ENCODE measurements at regions not wholly inside any gene's neighbourhood (a gene's known extent, or its start where the extent isn't known, plus 50 kb on each side); places are given as distances from the start of the nearest gene placed in this dataset.

DNA sequence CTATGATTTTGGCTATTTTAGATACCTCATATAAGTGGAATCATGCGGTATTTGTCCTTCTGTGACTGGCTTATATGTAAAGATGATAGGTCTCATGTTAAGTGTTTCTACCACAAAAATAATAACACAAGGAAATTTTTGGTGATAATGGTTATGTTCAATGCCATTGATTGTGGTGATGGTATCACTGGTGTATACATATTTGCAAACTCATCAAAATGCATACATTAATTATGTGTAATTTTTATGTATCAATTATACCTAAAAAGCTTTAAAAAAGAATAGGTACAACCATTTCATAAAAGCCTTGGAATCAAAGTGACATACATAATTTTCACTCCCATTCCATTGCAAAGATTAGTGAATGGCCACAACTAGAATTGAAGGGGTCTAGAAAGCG is 178.3 kb upstream of the FMR1 start (continued):
- TF ChIP-seq CEBPB (IDR thresholded peaks at IDR 0.05; ENCODE audit: low read depth) (no peak), RAD21 (IDR thresholded peaks at IDR 0.05; ENCODE audit: low read depth) (no peak), YY1 (IDR thresholded peaks at IDR 0.05; ENCODE audit: extremely low read depth, insufficient replicate concordance, low read depth, low read length) (no peak)
- TF ChIP-seq, protein P1, sequence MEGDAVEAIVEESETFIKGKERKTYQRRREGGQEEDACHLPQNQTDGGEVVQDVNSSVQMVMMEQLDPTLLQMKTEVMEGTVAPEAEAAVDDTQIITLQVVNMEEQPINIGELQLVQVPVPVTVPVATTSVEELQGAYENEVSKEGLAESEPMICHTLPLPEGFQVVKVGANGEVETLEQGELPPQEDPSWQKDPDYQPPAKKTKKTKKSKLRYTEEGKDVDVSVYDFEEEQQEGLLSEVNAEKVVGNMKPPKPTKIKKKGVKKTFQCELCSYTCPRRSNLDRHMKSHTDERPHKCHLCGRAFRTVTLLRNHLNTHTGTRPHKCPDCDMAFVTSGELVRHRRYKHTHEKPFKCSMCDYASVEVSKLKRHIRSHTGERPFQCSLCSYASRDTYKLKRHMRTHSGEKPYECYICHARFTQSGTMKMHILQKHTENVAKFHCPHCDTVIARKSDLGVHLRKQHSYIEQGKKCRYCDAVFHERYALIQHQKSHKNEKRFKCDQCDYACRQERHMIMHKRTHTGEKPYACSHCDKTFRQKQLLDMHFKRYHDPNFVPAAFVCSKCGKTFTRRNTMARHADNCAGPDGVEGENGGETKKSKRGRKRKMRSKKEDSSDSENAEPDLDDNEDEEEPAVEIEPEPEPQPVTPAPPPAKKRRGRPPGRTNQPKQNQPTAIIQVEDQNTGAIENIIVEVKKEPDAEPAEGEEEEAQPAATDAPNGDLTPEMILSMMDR (IDR thresholded peaks at IDR 0.05 in 2 of 3, conservative IDR thresholded peaks at IDR 0.05 in 1 of 3; ENCODE audit: borderline replicate concordance in 1 of 3, insufficient read depth in 1 of 3, low read depth in 2 of 3, low read length in 2 of 3): no peak

DNA sequence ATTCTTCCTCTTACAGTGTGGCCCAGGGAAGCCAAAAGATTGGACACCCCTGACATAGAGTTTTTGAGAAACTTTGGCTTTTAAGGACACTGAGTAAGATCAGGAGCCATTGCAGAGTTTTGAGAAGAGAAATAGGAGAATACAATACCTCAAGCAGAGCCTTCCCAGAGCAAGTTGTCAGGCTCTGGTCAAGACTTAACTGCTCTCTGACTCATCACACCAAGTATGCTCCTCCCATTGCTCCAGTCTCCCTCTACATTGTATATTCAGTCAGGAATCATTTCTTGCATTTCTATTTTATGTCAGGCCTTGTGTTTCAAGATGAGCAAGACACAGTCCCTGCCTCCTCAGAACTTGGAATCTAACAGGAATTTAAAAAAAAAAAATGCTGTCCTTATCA is 176.4 kb upstream of the FMR1 start:
- ATAC-seq (no peak), DNase-seq (ENCODE audit: low read depth, low spot score) (no peak)
- no peaks in the 10 kb centered on the region for H3K9me2 ChIP-seq (ENCODE audit: insufficient read depth)
- H3K4me1 ChIP-seq (ENCODE audit: control insufficient read depth in 1 of 2, insufficient read depth in 2 of 2, low read length in 2 of 2): no peaks in the 10 kb centered on the region
- RAD21 ChIA-PET (ENCODE audit: low non-redundant PET in 1 of 2, low total read pairs in 2 of 2, uncharacterized antibody in 2 of 2, unreplicated experiment in 2 of 2): no interaction called here
- H3K36me3 ChIP-seq (ENCODE audit: control insufficient read depth in 1 of 2, insufficient read depth in 2 of 2, low read length in 2 of 2): no peaks in the 10 kb centered on the region
- H3K79me2 ChIP-seq (ENCODE audit: insufficient read depth, low read length): no peaks in the 10 kb centered on the region
- POLR2A ChIA-PET: no interaction called here
- intact Hi-C loops (cut with micrococcal nuclease): no loop called here
- CTCF ChIA-PET: no interaction called here
- H3K27ac ChIP-seq (ENCODE audit: low read depth, low read length): no peak overlapping the region
- H3K9ac ChIP-seq (ENCODE audit: low read length): no peak overlapping the region
- no peak overlapping the region for H3K4me3 ChIP-seq (replicated peaks in 1 of 2; ENCODE audit: low read depth in 1 of 2, low read length in 2 of 2)
- no peak overlapping the region for H3K4me2 ChIP-seq (ENCODE audit: low read length)
- H2AFZ ChIP-seq (ENCODE audit: low read depth, low read length, poor library complexity, severe bottlenecking): no peak overlapping the region
- no peaks in the 10 kb centered on the region for H4K20me1 ChIP-seq (ENCODE audit: insufficient read depth)
- BruUV-seq (replicated peaks): no TSS peak
- H3K9me3 ChIP-seq (ENCODE audit: control insufficient read depth in 1 of 2, insufficient read depth in 1 of 2, low read depth in 1 of 2, low read length in 2 of 2): no peaks in the 10 kb centered on the region
- no peaks in the 10 kb centered on the region for H3K27me3 ChIP-seq (ENCODE audit: insufficient read depth, low read length)
- TF ChIP-seq, protein P2, sequence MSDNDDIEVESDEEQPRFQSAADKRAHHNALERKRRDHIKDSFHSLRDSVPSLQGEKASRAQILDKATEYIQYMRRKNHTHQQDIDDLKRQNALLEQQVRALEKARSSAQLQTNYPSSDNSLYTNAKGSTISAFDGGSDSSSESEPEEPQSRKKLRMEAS (IDR thresholded peaks at IDR 0.05): no peak
- TF ChIP-seq RAD21 (IDR thresholded peaks at IDR 0.05; ENCODE audit: low read depth): no peak
- TF ChIP-seq EZH2 (IDR thresholded peaks at IDR 0.05): no peak
- no peak for TF ChIP-seq FOSL1 (IDR thresholded peaks at IDR 0.05; ENCODE audit: low read depth)
- no peak for TF ChIP-seq SIN3A (IDR thresholded peaks at IDR 0.05; ENCODE audit: low read depth)
- TF ChIP-seq POLR2AphosphoS5 (IDR thresholded peaks at IDR 0.05; ENCODE audit: low read depth, low read length): no peak
- no peak for TF ChIP-seq POLR2A (IDR thresholded peaks at IDR 0.05; ENCODE audit: borderline replicate concordance, extremely low read depth, insufficient read depth, insufficient read length)
- TF ChIP-seq CBX3 (IDR thresholded peaks at IDR 0.05; ENCODE audit: low read depth): no peak
- TF ChIP-seq, protein P1 (IDR thresholded peaks at IDR 0.05 in 2 of 3, conservative IDR thresholded peaks at IDR 0.05 in 1 of 3; ENCODE audit: borderline replicate concordance in 1 of 3, insufficient read depth in 1 of 3, low read depth in 2 of 3, low read length in 2 of 3): no peak
- TF ChIP-seq SRF (IDR thresholded peaks at IDR 0.05; ENCODE audit: low read depth): no peak
- no peak for TF ChIP-seq EGR1 (IDR thresholded peaks at IDR 0.05; ENCODE audit: low read depth)
- no peak for TF ChIP-seq ELF1 (IDR thresholded peaks at IDR 0.05; ENCODE audit: borderline replicate concordance, low read depth)
- TF ChIP-seq JUND (IDR thresholded peaks at IDR 0.05): no peak
- TF ChIP-seq CEBPB (IDR thresholded peaks at IDR 0.05; ENCODE audit: low read depth): no peak
- TF ChIP-seq ZFX (IDR thresholded peaks at IDR 0.05): no peak
- TF ChIP-seq TCF7L2 (IDR thresholded peaks at IDR 0.05; ENCODE audit: borderline replicate concordance, extremely low read depth, insufficient read depth, insufficient read length): no peak
- TF ChIP-seq, protein P3, sequence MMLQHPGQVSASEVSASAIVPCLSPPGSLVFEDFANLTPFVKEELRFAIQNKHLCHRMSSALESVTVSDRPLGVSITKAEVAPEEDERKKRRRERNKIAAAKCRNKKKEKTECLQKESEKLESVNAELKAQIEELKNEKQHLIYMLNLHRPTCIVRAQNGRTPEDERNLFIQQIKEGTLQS (IDR thresholded peaks at IDR 0.05): no peak
- TF ChIP-seq, protein P4, sequence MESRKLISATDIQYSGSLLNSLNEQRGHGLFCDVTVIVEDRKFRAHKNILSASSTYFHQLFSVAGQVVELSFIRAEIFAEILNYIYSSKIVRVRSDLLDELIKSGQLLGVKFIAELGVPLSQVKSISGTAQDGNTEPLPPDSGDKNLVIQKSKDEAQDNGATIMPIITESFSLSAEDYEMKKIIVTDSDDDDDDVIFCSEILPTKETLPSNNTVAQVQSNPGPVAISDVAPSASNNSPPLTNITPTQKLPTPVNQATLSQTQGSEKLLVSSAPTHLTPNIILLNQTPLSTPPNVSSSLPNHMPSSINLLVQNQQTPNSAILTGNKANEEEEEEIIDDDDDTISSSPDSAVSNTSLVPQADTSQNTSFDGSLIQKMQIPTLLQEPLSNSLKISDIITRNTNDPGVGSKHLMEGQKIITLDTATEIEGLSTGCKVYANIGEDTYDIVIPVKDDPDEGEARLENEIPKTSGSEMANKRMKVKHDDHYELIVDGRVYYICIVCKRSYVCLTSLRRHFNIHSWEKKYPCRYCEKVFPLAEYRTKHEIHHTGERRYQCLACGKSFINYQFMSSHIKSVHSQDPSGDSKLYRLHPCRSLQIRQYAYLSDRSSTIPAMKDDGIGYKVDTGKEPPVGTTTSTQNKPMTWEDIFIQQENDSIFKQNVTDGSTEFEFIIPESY (IDR thresholded peaks at IDR 0.05; ENCODE audit: extremely low read depth, insufficient replicate concordance, low read length): no peak
